Ishikawa (cell line): ENCODE measurements at regions not wholly inside any gene's neighbourhood (a gene's known extent, or its start where the extent isn't known, plus 50 kb on each side); places are given as distances from the start of the nearest gene placed in this dataset.

Experiments
- CEBPB ChIP-seq: IDR thresholded peaks from 2 replicates; pipeline ENCODE4 v1.6.1; 2012
- CREB1 ChIP-seq: IDR thresholded peaks from 2 replicates; pipeline ENCODE4 v1.6.1; 2012; ENCODE audit warnings: low read depth
- EGR1 ChIP-seq: IDR thresholded peaks from 2 replicates; pipeline ENCODE4 v1.6.1; 2012
- EP300 ChIP-seq: IDR thresholded peaks from 2 replicates; pipeline ENCODE4 v1.6.1; 2012; ENCODE audit warnings: borderline replicate concordance
- FOXM1 ChIP-seq: IDR thresholded peaks from 2 replicates; pipeline ENCODE4 v1.6.1; 2012; ENCODE audit warnings: low read depth, borderline replicate concordance
- MAX ChIP-seq: IDR thresholded peaks from 2 replicates; pipeline ENCODE4 v1.6.1; 2012
- NFIC ChIP-seq: IDR thresholded peaks from 2 replicates; pipeline ENCODE4 v1.6.1; 2012
- RAD21 ChIP-seq: IDR thresholded peaks from 2 replicates; pipeline ENCODE4 v1.6.1; 2012; ENCODE audit warnings: low read depth
- TAF1 ChIP-seq: IDR thresholded peaks from 2 replicates; pipeline ENCODE4 v1.6.1; 2012; ENCODE audit warnings: low read depth, mild to moderate bottlenecking
- TCF12 ChIP-seq: IDR thresholded peaks from 2 replicates; pipeline ENCODE4 v1.6.1; 2012; ENCODE audit warnings: low read depth
- TEAD4 ChIP-seq: IDR thresholded peaks from 2 replicates; pipeline ENCODE4 v1.6.1; 2012
- YY1 ChIP-seq: IDR thresholded peaks from 2 replicates; pipeline ENCODE4 v1.6.1; 2012; ENCODE audit warnings: low read depth
- ZBTB7A ChIP-seq: IDR thresholded peaks from 2 replicates; pipeline ENCODE4 v1.6.1; 2012; ENCODE audit warnings: low read depth
- TF ChIP-seq, protein P1 (sequence below): IDR thresholded peaks from 2 replicates; pipeline ENCODE4 v1.6.1; 2012; ENCODE audit warnings: low read depth, mild to moderate bottlenecking
- TF ChIP-seq, protein P2 (sequence below): IDR thresholded peaks from 2 replicates; pipeline ENCODE4 v1.6.1; 2012

- no peak for TF ChIP-seq MAX
- TF ChIP-seq, protein P1, sequence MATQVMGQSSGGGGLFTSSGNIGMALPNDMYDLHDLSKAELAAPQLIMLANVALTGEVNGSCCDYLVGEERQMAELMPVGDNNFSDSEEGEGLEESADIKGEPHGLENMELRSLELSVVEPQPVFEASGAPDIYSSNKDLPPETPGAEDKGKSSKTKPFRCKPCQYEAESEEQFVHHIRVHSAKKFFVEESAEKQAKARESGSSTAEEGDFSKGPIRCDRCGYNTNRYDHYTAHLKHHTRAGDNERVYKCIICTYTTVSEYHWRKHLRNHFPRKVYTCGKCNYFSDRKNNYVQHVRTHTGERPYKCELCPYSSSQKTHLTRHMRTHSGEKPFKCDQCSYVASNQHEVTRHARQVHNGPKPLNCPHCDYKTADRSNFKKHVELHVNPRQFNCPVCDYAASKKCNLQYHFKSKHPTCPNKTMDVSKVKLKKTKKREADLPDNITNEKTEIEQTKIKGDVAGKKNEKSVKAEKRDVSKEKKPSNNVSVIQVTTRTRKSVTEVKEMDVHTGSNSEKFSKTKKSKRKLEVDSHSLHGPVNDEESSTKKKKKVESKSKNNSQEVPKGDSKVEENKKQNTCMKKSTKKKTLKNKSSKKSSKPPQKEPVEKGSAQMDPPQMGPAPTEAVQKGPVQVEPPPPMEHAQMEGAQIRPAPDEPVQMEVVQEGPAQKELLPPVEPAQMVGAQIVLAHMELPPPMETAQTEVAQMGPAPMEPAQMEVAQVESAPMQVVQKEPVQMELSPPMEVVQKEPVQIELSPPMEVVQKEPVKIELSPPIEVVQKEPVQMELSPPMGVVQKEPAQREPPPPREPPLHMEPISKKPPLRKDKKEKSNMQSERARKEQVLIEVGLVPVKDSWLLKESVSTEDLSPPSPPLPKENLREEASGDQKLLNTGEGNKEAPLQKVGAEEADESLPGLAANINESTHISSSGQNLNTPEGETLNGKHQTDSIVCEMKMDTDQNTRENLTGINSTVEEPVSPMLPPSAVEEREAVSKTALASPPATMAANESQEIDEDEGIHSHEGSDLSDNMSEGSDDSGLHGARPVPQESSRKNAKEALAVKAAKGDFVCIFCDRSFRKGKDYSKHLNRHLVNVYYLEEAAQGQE, result no peak
- no peak for TF ChIP-seq CEBPB
- TF ChIP-seq FOXM1, result no peak
- no peak for TF ChIP-seq TEAD4
- no peak for TF ChIP-seq TAF1
- no peak for TF ChIP-seq YY1
- no peak for TF ChIP-seq NFIC
- no peak for TF ChIP-seq RAD21
- TF ChIP-seq, protein P2, sequence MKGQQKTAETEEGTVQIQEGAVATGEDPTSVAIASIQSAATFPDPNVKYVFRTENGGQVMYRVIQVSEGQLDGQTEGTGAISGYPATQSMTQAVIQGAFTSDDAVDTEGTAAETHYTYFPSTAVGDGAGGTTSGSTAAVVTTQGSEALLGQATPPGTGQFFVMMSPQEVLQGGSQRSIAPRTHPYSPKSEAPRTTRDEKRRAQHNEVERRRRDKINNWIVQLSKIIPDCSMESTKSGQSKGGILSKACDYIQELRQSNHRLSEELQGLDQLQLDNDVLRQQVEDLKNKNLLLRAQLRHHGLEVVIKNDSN, result no peak
- TF ChIP-seq ZBTB7A, result no peak
- no peak for TF ChIP-seq CREB1
- TF ChIP-seq EGR1, result no peak
Measured at GRCh38 chr18:22641958-22642357, 224.2 kb upstream of the CTAGE1 start.

DNA sequence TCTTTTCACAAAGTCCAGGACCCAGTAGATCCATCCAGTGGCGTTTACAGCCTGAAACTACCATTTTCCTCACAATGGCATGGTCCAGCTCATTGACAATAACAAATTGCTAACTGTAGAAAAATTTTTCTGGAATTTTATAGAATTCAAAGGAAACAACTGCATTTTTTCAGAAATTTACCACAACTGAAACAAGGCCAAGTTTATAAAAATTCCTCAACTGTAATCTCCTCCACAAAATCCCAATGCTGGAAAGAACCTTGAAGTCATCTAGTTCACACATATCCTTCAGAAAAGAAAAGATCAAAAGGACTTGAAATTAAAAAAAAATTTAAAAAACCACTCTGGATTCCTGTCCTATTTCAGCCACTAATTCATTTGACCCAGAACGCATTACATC, 226.0 kb upstream of the CTAGE1 start:
- TF ChIP-seq YY1 (no peak), CEBPB (no peak), FOXM1 (no peak), CREB1 (no peak), EGR1 (no peak), ZBTB7A (no peak), NFIC (no peak), TCF12 (no peak), EP300 (no peak), MAX (no peak), TEAD4 (no peak), RAD21 (no peak), TAF1 (no peak)
- TF ChIP-seq, protein P2, result no peak
- TF ChIP-seq, protein P1, result no peak

- TF ChIP-seq EGR1 (no peak), YY1 (no peak), ZBTB7A (no peak), MAX (no peak), NFIC (no peak), FOXM1 (no peak), RAD21 (no peak), CREB1 (no peak), TAF1 (no peak), EP300 (no peak), CEBPB (no peak), TCF12 (no peak), TEAD4 (no peak)
- TF ChIP-seq, protein P1, result no peak
- TF ChIP-seq, protein P2, result no peak
Measured at GRCh38 chr18:22650247-22650646, 232.5 kb upstream of the CTAGE1 start.

DNA sequence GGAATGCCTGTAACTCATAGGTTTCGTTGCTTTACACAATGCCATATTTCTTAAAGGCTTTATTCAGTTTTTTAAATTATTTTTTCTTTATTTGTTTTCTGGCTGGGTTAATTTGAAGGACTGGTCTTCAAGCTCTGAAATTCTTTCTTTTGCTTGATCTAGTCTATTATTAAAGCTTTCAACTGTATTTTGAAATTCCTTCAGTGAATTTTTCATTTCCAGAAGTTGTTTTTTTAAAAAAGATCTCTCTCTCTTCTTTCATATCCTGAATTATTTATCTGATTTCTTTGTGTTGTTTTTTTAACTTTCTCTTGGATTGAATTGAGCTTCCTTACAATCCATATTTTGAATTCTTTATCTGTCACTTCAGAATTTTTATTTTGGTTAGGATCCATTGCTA, 239.9 kb upstream of the CTAGE1 start:
- TF ChIP-seq MAX (no peak), CEBPB (no peak), NFIC (no peak), TEAD4 (no peak), RAD21 (no peak), CREB1 (no peak), ZBTB7A (no peak), EGR1 (no peak), FOXM1 (no peak), TAF1 (no peak), YY1 (no peak), EP300 (no peak), TCF12 (no peak)
- TF ChIP-seq, protein P2, result no peak
- TF ChIP-seq, protein P1, result no peak
